Non-pigmented ciliary epithelial cell (primary cell): ENCODE measurements at regions not wholly inside any gene's neighbourhood (a gene's known extent, or its start where the extent isn't known, plus 50 kb on each side); places are given as distances from the start of the nearest gene placed in this dataset.

ENCODE experiments used
- DNase-seq: peaks from one replicate; pipeline ENCODE4 v3.0.0-alpha.2; 2010; ENCODE audit warnings: low read depth

DNA sequence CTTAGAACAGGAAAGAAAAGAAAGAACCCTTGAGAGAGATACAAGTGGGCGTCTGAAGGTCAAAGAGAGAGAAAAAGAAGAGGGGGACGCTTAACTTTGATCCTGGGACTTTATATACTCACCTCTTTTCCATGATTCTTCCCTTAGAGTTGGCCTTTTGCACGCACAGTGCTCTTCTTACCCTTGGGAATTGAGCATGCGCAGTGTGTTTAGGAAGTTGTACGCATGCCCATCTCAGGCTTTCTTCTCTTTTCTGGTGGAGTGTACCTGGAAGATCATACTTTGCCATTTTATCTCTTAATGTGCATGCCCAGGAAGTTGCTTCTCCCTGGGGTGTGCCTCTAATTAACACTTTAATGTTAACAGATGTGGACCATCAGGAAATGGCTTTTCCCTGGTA is 229.6 kb upstream of the ANO3 start:
- no peak for DNase-seq

DNA sequence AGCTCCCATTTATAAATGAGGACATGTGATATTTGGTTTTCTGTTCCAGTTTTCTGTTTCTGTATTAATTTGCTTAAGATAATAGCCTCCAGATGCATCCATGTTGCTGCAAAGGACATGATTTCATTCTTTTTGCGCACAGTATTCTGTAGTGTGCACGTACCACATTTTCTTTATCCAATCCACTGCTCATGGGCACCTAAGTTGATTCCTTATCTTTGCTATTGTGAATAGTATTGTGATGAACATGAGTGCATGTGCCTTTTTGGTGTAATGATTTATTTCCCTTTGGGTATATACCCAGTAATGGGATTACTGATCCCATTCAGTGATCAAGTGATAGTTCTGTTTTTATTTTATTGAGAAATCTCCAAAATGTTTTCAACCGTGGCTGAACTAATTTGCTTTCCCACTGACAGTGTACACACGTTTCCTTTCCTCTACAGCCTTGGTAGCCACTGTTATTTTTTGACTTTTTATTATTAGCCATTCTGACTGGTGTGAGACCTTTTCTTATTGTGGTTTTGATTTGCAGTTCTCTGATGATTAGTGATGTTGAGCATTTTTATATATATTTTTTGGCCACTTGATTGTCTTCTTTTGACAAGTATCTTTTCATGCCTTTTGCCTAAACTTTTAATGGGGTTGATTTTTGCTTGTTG is 226.0 kb upstream of the ANO3 start:
- no peak for DNase-seq

GRCh38 chr11:26106726-26107125 is 225.2 kb upstream of the ANO3 start:
- DNase-seq, result no peak

- no peak for DNase-seq
These were observed 222.1 kb upstream of the ANO3 start for GRCh38 chr11:26109658-26110368.

GRCh38 chr11:26112264-26112663 is 219.7 kb upstream of the ANO3 start:
- no peak for DNase-seq

GRCh38 chr11:26121466-26121865 is 210.5 kb upstream of the ANO3 start:
- DNase-seq, result no peak

DNA sequence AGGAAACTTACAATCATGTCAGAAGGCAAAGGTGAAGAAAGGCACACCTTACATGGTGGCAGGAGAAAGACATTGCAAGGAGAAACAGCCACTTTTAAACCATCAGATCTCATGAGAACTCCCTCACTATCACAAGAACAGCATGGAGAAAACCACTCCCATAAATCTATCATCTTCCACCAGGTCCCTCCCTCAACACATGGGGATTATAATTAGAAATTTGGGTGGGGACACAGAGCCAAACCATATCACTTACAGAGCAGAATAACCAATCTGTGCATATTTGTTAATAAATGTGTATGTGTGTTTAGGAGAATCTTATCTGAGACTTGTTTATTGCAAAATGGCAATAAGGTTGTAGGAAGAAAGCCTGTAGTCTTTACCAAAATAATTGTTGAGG is 205.2 kb upstream of the ANO3 start:
- no peak for DNase-seq

- DNase-seq, result no peak
These were observed 204.6 kb upstream of the ANO3 start for GRCh38 chr11:26127336-26127735.

- DNase-seq, result no peak
These were observed 200.5 kb upstream of the ANO3 start for GRCh38 chr11:26131406-26131805.

DNA sequence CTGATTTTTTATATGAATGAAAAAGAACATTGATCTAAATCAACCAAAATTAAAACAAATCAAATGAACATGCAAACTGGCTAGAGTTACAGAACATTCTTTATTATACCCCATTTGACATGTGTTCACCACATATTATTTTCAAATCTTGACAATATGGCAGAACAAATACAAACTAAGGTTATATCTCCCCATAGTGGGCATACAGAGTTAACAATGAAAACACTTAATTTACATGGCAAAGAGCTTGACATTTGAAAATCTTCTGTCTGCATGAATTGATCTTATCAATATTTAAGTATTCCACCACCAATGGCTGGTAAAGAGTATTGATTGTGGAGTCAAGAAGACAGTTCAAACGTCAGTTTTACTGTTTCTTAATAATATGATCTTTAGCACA is 197.9 kb upstream of the ANO3 start:
- no peak for DNase-seq

- no peak for DNase-seq
These were observed 197.2 kb upstream of the ANO3 start for GRCh38 chr11:26134481-26135355.

DNA sequence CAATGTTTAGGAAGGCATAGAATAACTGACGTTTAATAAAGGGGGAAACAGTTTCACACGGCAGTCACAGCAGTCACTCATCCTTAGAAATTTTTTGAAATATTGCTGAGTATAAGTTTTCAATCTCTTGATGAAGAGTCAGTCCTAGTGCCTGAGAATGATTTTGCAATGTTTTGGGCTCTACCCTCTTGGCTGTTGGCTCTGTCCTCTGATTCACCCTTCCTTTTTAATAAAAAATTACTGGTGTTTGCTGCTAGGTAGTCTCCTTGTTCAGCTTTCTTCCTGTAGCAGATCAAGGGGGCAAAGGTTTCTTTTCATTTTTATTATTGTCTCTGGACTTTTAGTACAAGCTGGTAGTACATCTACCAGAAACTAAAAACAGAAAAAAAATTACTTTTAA is 194.3 kb upstream of the ANO3 start:
- DNase-seq, result no peak

DNA sequence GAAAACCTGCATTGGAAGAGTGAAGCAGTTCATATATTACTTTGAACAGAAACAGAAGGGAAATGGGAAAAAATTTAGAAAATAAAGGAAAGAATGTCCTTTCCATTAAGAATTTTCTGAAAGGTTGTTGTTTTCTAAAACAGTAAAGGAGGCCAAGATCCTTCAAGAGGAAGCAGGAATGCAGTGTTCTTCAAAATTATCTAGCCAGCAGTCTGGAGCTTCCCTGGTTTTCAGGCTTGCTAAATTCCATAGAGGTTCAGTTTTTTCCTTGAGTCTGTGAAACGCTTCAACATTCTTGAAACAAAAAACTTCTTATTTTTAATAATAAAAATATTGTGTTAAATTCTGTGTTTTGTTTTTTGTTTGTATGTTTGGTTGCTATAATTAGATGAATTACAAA is 189.0 kb upstream of the ANO3 start:
- no peak for DNase-seq

DNA sequence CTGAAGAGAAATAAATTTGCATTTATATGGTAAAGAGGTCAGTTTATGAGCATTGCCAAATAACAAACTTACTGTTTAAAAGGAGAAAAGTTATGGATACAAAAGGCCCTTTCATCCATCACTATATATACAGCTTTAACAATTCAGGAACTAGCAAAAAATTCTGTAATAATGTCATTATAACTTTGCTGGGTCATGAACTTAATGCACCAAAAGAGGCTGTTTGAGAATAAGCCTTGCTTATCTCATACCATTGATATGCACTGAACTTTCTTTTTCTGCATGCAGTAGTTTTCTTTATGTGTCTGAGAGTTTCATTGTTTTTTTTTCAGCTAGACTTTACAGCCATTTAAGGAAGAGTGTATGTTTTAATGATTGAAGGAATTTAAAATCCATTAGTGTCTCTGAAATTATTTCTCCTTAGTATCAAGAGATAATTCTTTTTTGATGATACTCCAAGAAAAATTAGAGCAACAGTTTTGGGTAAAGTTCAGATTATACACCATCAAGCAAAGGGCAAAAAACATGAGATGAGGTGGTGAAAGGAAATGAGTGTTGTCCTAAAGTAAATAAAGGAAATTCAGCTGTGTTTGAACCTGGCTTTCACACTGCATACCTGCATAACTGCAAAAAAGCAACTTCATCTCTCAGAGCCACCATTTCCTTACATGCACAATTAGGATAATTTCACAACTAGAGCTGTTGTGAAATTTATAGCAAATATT is 188.2 kb upstream of the ANO3 start:
- DNase-seq, result no peak

GRCh38 chr11:26144291-26144690 is 187.6 kb upstream of the ANO3 start:
- no peak for DNase-seq

GRCh38 chr11:26144911-26145310 is 187.0 kb upstream of the ANO3 start:
- DNase-seq, result no peak

DNA sequence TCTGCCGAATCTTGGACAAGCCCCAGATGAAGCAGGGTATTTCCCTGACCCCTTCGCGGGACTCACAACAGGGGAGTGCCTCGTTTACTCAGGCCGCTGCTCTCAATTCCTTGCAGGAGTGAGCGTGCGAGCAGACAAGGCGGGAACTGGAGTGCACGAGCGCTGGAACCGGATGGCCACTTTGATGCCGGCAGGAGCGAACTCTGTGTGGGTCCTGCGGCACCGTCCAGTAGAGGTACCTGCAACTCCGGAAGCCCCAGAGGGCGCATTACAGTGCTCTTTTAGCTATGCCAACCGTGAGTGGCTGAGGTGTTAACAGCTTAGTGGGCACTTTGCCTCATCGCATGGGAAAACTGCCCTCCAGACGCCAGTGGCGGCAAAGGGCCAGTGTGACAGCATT is 182.3 kb upstream of the ANO3 start:
- no peak for DNase-seq

DNA sequence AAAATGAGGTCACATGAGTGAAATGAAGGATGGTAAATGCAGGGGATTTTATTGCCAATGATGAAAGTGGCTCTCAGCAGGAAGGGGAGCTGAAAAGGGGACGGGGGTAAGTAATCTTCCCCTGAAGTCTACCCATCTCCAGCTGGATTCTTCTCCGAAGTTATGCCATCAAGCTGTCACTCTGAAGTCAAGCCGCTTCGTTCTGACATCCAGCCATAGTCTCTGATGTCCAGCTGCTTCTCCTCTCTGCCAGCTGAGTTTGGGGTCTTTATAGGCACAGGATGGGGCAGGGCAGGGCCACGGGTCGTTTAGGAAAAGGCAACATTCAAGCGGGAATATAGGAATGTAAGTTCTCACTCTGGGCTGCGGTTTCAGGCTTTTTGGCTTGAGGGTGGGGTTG is 181.9 kb upstream of the ANO3 start:
- DNase-seq, result no peak

DNA sequence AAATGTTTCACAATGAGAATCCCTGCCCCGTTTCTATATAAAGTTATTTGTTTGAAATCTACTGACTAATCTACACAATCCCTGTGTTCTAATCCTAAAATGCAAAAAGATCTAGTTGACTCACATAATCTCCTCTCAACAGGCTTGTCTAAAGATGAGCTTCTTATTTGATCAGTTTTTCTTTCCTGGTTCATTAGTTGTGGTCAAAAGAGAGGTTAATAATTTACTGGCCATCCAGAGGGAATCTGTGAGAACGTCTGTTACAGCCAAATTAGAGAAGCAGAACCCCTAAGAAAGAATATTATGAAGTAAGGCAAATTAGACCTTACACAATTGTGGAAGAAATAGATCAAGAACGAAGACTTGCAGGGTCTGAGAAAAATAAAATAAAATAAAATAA is 173.7 kb upstream of the ANO3 start:
- no peak for DNase-seq

DNA sequence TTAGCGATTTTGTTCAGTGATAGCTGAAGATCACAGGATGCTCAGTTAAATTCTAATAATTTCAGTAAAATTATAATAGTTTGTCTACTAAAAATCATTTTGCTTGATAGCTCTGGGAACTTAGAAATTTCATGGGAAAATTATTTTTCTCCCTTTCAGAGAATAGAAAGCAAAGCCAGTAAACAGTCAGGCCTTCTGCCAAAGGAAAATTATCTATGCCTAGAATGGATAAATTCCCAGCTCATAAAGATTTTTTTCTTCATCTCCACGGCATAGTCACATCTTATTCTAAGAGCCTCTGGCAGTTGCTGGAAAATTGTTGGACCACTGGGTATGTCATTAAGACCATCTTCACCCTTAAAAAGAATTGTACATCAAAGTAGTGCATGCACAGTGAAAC is 169.6 kb upstream of the ANO3 start:
- no peak for DNase-seq

DNA sequence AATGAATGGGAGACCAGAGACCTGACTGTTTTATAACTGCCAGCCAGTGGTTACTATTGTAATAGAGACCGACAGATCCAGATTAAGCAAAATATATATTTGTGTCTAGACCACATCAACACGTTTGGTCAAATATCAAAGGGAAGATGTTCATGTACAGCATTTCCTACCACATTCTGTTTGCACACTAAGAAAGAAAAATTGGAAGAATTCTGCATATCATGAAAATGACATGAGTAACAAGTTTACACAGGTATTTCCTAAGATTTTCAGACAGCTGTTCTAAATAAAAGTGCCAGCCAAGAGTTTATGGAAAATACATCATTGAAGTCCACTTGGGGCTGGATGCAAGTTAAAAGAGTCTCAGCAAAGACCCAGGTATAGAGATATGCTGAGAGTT is 145.5 kb upstream of the ANO3 start:
- no peak for DNase-seq

DNA sequence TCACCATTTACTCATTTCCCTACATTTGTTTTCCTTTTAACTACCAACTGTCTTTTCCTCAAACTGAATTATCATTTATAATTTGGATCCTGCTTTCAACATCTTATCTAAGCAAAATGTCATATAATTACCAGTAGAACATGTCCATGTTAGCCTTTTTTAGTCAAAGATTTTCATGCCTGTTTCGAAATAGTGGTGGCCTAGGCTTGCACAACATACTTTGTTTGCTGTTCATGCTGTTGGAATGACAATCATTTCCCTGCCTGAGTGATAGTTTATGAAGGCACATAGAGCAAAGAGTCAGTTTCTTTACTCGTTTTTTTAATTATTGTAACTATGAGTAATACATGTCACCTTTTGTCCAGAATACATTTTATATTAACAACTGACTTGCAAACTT is 144.3 kb upstream of the ANO3 start:
- DNase-seq, result peak; percentile 61
